A673 (cell line): ENCODE measurements at regions not wholly inside any gene's neighbourhood (a gene's known extent, or its start where the extent isn't known, plus 50 kb on each side); places are given as distances from the start of the nearest gene placed in this dataset.

Experiments used
- CTCF ChIP-seq: fragments of 300-800, 200-600 bp; sonication (generic); conservative IDR thresholded peaks from 2 replicates; pipeline ENCODE4 v1.5.1; 2017; ENCODE audit warnings: low read depth, mild to moderate bottlenecking, antibody characterized with exemption, low read length, moderate library complexity, mixed read lengths
- EZH2 ChIP-seq: fragments of 200-600 bp; sonication (generic); IDR thresholded peaks from 2 replicates; pipeline ENCODE4 v1.6.1; 2017; ENCODE audit warnings: borderline replicate concordance, low read depth, mild to moderate bottlenecking, mixed read lengths, antibody characterized with exemption, low read length; ENCODE audit not compliant: poor library complexity, severe bottlenecking

- no peak for TF ChIP-seq CTCF
- TF ChIP-seq EZH2, result no peak
These were observed 228.3 kb downstream of the IRX2 start for GRCh38 chr5:2523180-2523579.
